Endothelial cell of hepatic sinusoid (primary cell): ENCODE measurements at regions not wholly inside any gene's neighbourhood (a gene's known extent, or its start where the extent isn't known, plus 50 kb on each side); places are given as distances from the start of the nearest gene placed in this dataset.

Experiments used
- in situ Hi-C: cut with HindIII; loops from 2 replicates; pipeline ENCODE4 v1.10.0; 2017; ENCODE audit warnings: low sequenced_read_pairs

DNA sequence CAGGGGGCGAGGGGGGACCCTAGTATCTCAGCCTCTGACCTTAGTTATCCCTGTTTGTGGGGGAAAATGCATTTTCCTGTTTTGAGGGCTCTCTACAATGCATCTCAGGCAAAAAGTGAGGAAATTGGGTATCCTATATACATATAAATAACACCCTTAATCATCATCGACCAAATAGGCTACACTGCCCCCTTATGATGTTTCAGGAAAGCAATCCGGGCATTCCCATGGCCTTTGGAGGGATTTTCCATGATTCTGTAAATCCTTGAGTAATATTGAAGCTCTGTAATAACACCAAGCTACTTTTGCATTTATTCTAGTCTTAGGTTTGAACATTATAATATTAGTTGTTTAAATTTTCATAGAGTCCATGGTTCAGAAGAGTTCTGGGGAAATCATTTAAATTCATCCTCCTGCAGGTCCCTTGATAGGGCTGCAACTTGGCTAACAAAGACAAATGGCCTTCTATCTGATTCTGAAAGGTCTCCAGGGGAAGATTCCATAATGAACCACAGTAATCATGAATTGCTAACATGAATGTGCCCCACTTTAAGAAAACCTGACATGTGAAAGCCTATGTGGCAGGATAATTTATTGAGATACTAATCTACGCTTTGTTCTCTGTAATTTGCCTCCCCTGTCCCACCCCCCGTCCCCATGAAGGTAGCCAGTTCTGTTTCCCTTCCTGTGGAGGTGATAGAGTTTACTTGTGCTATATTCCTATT lies 91.5 kb upstream of the SCOC start:
- in situ Hi-C loops: no loop called here

DNA sequence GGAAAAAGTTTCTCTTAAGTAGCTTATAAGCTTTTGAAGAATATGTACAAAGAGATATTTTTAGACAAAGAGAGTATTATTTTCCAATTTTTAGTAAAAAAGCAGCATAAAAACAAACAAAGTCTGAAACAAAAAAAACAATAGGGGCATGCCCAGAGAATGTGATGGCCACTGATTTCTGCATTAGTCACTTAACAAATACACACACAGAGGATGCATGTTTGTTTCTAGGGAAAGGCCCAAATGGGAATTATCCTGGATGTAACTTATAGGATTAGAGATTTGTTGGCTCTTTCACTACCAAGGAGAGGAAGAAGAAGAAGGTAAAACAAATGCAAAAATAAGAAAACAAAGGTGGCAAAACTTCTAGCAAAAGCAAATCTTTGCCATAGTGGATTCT lies 95.9 kb upstream of the SCOC start:
- in situ Hi-C loops: no loop called here

GRCh38 chr4:140271553-140271952 lies 101.9 kb upstream of the SCOC start:
- in situ Hi-C loops: no loop called here

- in situ Hi-C loops: no loop called here
These were observed 104.1 kb upstream of the SCOC start for GRCh38 chr4:140269369-140269768.

DNA sequence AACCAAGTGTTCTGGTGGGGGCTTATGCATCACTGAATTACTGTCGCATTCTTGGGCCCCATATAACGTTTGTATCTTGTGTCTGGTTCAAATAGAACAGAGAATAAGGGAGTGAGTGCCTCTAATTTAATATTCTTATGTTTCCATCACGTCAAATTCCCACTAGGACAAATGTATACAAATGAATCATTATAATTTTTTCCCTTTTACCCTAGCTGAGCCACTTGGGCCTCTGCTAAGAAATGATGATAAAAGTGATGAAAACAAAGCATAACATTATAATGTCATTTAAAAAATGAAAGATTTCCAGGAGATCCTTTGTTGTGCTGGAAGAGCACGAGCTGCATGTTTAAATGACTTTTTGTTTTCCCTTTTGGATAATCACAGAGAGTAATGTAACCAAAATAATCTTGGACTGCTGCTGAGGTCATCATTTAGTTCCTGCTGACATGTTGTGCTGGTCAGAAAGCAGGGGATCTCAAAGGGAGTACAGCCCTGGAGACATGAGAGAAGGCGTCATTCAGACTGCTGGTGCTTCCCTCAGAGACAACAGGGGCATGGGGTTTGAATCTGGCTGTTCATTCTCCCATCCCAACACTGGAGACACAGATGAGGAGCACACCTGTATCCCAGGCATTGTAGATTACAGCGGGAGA lies 105.1 kb upstream of the SCOC start:
- in situ Hi-C loops: no loop called here

GRCh38 chr4:140267576-140267975 lies 105.9 kb upstream of the SCOC start:
- in situ Hi-C loops: no loop called here

DNA sequence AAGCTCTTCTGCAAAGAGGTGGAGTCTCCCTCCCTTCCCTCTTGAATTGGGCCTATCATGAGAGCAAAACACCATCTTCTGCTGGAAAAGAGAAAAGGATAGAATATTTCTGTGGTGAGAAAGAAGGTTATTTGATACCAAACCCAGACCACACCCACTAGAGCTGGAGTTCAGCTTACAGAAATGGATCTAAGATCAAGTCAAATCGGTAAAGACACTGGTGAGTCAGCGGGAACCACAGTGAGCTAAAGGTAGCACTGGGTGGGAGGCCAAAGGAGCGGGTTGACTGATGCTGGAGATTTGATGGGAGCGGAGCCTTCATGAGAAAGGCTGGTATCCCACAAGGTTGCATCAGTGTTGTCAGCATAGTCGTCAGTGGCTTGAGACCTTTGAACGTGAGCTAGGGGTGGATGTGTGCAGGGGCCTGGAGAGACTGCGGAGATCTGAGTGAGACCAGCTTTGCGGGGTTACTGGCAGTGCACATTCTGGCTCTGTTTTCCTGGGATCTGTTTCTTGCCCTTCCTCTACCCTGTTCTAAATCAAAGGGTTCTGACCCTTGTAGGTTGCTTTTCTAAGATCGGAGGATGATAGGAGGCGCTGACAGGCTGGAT lies 106.4 kb upstream of the SCOC start:
- in situ Hi-C loops: no loop called here

GRCh38 chr4:140260227-140260626 lies 106.2 kb upstream of the MAML3 start:
- in situ Hi-C loops: no loop called here

GRCh38 chr4:140258476-140258875 lies 104.5 kb upstream of the MAML3 start:
- in situ Hi-C loops: no loop called here

GRCh38 chr4:140257461-140258305 lies 103.7 kb upstream of the MAML3 start:
- in situ Hi-C loops: no loop called here

DNA sequence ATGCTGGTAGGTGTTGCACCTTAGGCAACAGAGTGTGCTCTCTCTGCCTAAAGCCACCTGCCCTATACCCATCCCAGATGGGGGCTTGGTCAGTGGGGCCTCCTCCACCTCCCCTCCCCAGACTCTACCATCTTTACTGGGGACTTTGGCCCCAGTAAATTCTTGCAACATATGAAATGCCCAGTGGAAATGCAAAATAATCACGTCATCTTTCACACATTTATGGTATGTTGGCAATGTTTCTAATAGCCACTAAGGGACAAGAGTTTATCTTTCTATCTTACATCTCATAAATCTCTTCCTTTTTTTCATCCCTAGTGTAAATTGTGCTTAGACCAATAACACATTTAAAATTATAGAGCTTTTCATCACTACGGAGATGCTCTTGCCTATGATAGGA lies 103.0 kb upstream of the MAML3 start:
- in situ Hi-C loops: no loop called here

DNA sequence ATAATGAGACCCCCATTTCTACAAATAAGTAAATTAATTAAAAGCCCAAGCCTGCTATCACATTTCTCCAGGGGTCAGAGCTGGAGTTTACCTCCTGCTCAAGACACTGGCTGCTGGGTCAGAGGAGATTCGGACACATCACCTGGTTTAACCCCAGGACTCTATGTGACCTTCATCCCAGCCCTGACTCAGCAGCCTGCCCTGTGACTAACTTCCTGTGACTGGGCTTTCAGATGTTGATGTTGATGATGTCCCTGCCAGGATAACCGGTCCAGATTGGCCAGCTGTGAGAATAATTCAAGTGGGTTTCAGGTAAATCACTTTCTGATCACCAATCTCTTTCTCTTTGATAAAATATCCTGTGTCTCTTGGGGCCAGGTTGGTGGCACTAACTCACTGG lies 102.4 kb upstream of the MAML3 start:
- in situ Hi-C loops: no loop called here

GRCh38 chr4:140255927-140256326 lies 101.9 kb upstream of the MAML3 start:
- in situ Hi-C loops: no loop called here

DNA sequence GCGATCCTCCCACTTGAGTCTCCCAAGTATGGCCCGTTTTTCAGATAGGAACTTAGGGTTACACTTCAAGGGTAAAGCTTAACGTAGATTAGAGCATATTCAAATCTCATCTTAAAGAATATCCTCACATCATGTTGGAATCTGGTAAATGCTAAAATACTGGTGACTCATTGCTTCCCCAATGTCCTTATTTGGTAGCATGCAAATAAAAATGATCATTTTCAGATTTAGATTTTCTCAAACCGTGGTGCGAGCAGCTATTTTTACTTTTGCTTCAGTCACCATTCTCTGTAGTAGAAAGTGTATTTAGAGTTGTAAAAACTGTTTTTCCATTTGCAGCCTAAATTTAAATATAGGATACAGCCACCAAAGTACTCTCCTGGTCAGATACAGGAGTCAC lies 101.5 kb upstream of the MAML3 start:
- in situ Hi-C loops: no loop called here

GRCh38 chr4:140254651-140255299 lies 100.8 kb upstream of the MAML3 start:
- in situ Hi-C loops: loop anchor here (5.0 kb wide), 1 partner anchor 102 kb away; the partner anchor contains the start of gene MAML3

DNA sequence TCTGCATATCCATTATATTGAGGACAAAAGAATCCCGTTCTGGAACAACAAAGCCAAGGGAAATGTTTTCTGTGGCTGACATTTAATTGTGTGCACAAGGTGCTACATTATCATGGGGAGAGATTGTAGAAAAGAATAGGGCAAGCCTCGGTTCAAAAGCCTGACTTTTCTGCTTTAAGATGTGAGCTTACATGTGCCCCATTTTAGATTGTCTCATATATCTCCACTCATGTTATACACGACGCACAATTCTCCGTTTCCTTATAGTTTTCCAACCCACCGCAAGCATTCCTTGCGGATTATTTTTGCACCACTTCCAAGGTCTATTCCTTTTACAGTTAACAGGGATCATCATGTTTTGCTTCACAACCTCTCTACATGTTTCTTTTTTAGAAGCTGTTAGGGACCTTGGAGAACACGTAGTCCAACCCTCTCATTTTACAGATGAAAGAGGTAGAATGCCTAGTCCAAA lies 99.6 kb upstream of the MAML3 start:
- in situ Hi-C loops: loop anchor here (5.0 kb wide), 1 partner anchor 101 kb away; the partner anchor contains the start of gene MAML3

DNA sequence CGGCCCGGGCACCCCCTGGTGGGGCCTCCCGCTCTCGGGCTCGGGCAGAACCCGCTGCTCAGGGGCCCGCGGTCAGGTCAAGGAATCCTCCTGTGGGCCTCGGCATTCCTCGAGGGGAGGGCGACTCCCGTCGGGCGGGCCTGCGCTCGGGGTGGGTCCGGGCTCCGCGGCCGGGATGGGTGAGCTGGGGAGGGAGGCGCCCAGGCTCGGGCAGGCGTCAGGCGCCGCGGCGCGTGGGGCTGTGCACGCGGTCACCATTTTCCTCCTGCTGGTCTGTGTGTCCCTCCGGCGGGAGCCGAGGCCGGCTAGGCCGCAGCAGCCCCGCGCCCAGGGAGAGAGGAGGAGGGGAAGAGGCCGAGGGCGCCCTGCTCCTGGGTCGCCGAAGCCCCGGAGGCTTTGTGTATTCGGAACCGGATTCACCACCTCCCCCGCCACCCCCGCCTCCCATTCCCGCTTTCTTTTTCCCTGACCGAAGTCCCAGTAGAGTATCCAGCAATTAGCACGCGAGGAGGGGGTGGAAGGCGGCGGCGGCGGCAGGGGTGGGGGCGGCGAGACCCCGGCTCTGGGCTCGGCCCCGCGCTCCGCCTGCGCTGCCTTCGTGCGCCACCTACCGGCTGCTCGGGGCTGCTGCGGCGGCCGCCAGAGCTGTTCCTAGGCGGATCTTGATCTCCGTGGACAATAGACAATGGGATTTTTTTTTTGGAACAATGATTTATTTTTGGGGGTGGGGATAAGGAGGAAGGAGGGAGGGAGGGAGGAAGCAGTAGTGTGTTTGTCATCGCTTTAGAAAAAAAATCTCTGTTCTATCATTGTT lies 99.0 kb upstream of the MAML3 start:
- in situ Hi-C loops: loop anchor here (5.0 kb wide), 1 partner anchor 101 kb away; the partner anchor contains the start of gene MAML3

GRCh38 chr4:140252141-140252741 lies 98.3 kb upstream of the MAML3 start:
- in situ Hi-C loops: loop anchor here (5.0 kb wide), 1 partner anchor 100 kb away; the partner anchor contains the start of gene MAML3

DNA sequence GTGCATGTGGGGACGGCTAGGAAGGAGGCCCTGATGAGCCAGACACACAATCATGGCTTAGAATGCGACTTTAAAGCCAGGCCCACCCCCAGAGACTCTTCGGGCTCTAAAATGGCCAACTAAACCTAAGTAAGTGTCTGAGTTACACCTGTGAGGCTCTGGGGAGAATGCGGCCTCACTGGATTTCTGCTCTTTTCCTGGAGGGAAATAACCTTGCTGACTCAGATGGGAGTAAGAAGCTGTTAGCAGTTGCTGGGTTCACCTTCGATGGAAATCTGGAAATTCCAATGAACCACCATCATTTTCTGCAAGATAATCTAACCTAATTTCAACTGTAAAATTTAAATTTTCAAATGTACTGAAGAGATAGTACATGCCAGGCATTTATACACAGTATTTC lies 97.6 kb upstream of the MAML3 start:
- in situ Hi-C loops: loop anchor here (5.0 kb wide), 1 partner anchor 99 kb away; the partner anchor contains the start of gene MAML3
